ENCODE measurements at regions not wholly inside any gene's neighbourhood (a gene's known extent, or its start where the extent isn't known, plus 50 kb on each side); places are given as distances from the start of the nearest gene placed in this dataset.
"Not testable (repeated sequence)": the region's sequence is repeated elsewhere in the genome, so short reads cannot be mapped to it uniquely, and the experiment has no call there.

- no peak for DNase-seq (ENCODE audit: low read depth)
Measured at GRCh38 chr5:85170183-85170582, 785.5 kb upstream of the EDIL3 start.

- no peak for DNase-seq (ENCODE audit: low read depth)
Measured at GRCh38 chr5:85173469-85173868, 788.8 kb upstream of the EDIL3 start.

GRCh38 chr5:85182344-85182743 is 797.7 kb upstream of the EDIL3 start:
- DNase-seq (ENCODE audit: low read depth) = no peak

- DNase-seq (ENCODE audit: low read depth) = no peak
Measured at GRCh38 chr5:85204289-85204688, 819.6 kb upstream of the EDIL3 start.

GRCh38 chr5:85205430-85205829 is 820.8 kb upstream of the EDIL3 start:
- DNase-seq (ENCODE audit: low read depth) = no peak

GRCh38 chr5:85225388-85225787 is 840.7 kb upstream of the EDIL3 start:
- DNase-seq (ENCODE audit: low read depth) = no peak

GRCh38 chr5:85249204-85249603 is 864.5 kb upstream of the EDIL3 start:
- no peak for DNase-seq (ENCODE audit: low read depth)

- no peak for DNase-seq (ENCODE audit: low read depth)
Measured at GRCh38 chr5:85263125-85263524, 878.4 kb upstream of the EDIL3 start.

- DNase-seq (ENCODE audit: low read depth) = no peak
Measured at GRCh38 chr5:85266692-85267091, 882.0 kb upstream of the EDIL3 start.

GRCh38 chr5:85268194-85268593 is 883.5 kb upstream of the EDIL3 start:
- no peak for DNase-seq (ENCODE audit: low read depth)

GRCh38 chr5:85278193-85278592 is 893.5 kb upstream of the EDIL3 start:
- no peak for DNase-seq (ENCODE audit: low read depth)

- DNase-seq (ENCODE audit: low read depth) = no peak
Measured at GRCh38 chr5:85288914-85289313, 904.2 kb upstream of the EDIL3 start.

- no peak for DNase-seq (ENCODE audit: low read depth)
Measured at GRCh38 chr5:85293145-85293785, 908.6 kb upstream of the EDIL3 start.

GRCh38 chr5:85304524-85304923 is 919.8 kb upstream of the EDIL3 start:
- DNase-seq (ENCODE audit: low read depth) = no peak

GRCh38 chr5:85305766-85306165 is 921.1 kb upstream of the EDIL3 start:
- no peak for DNase-seq (ENCODE audit: low read depth)

GRCh38 chr5:85311536-85311935 is 926.9 kb upstream of the EDIL3 start:
- no peak for DNase-seq (ENCODE audit: low read depth)

GRCh38 chr5:85320495-85320894 is 935.8 kb upstream of the EDIL3 start:
- no peak for DNase-seq (ENCODE audit: low read depth)

- DNase-seq (ENCODE audit: low read depth) = no peak
Measured at GRCh38 chr5:85333276-85333675, 948.6 kb upstream of the EDIL3 start.

GRCh38 chr5:85337435-85337834 is 952.8 kb upstream of the EDIL3 start:
- DNase-seq (ENCODE audit: low read depth) = no peak

GRCh38 chr5:85340790-85341189 is 956.1 kb upstream of the EDIL3 start:
- no peak for DNase-seq (ENCODE audit: low read depth)

GRCh38 chr5:85345818-85346217 is 961.1 kb upstream of the EDIL3 start:
- no peak for DNase-seq (ENCODE audit: low read depth)

- no peak for DNase-seq (ENCODE audit: low read depth)
Measured at GRCh38 chr5:85357309-85357708, 972.6 kb upstream of the EDIL3 start.

- DNase-seq (ENCODE audit: low read depth) = peak; percentile 37
Measured at GRCh38 chr5:85375525-85375924, 990.8 kb upstream of the EDIL3 start.

- DNase-seq (ENCODE audit: low read depth) = no peak
Measured at GRCh38 chr5:85388770-85389169, 1004.1 kb upstream of the EDIL3 start.

- not testable (repeated sequence) for DNase-seq (ENCODE audit: low read depth)
Measured at GRCh38 chr5:85392309-85392708, 1007.6 kb upstream of the EDIL3 start.

All from CMK (cell line).